SK-N-SH treated with all-trans-retinoic acid at 6 μM for 48 hours (cell line): ENCODE measurements at regions not wholly inside any gene's neighbourhood (a gene's known extent, or its start where the extent isn't known, plus 50 kb on each side); places are given as distances from the start of the nearest gene placed in this dataset.

Experiments
- ATAC-seq: fragments of 200-7000 bp; cut with Tn5 transposase; 3 replicates; pipeline ENCODE4 v1.9.1; 2020; ENCODE audit warnings: mild to moderate bottlenecking, moderate library complexity
- ARNTL ChIP-seq: fragments of 450-650 bp; formaldehyde crosslinking; IDR thresholded peaks from 2 replicates; pipeline ENCODE4 v1.5.0; 2020; ENCODE audit warnings: low read depth, mild to moderate bottlenecking, moderate library complexity, borderline replicate concordance
- BACH2 ChIP-seq: fragments of 250-450 bp; sonication (Bioruptor Pico); IDR thresholded peaks from 2 replicates; pipeline ENCODE4 v1.9.0; 2021; ENCODE audit warnings: mild to moderate bottlenecking, borderline replicate concordance
- CSDC2 ChIP-seq: fragments of 250-450 bp; sonication (Bioruptor Pico); IDR thresholded peaks from 2 replicates; pipeline ENCODE4 v1.5.0; 2020; ENCODE audit warnings: mild to moderate bottlenecking, moderate library complexity
- ESRRG ChIP-seq: fragments of 250-450 bp; sonication (Bioruptor Pico); IDR thresholded peaks from 2 replicates; pipeline ENCODE4 v1.6.1; 2021; ENCODE audit warnings: mild to moderate bottlenecking
- GLIS3 ChIP-seq: fragments of 250-450 bp; sonication (Bioruptor Pico); IDR thresholded peaks from 2 replicates; pipeline ENCODE4 v1.5.0; 2020; ENCODE audit warnings: mild to moderate bottlenecking, moderate library complexity
- ISL1 ChIP-seq: fragments of 250-450 bp; sonication (Bioruptor Pico); IDR thresholded peaks from 2 replicates; pipeline ENCODE4 v2.1.2; 2022; ENCODE audit warnings: mild to moderate bottlenecking, moderate library complexity
- PPARA ChIP-seq: fragments of 250-450 bp; sonication (Bioruptor Pico); IDR thresholded peaks from 2 replicates; pipeline ENCODE4 v1.5.0; 2020; ENCODE audit warnings: mild to moderate bottlenecking, borderline replicate concordance
- RARB ChIP-seq: fragments of 250-450 bp; sonication (Bioruptor Pico); IDR thresholded peaks from 2 replicates; pipeline ENCODE4 v1.8.0; 2021; ENCODE audit warnings: mild to moderate bottlenecking, moderate library complexity
- SNAI2 ChIP-seq: fragments of 250-450 bp; sonication (Bioruptor Pico); IDR thresholded peaks from 2 replicates; pipeline ENCODE4 v1.5.0; 2020; ENCODE audit warnings: mild to moderate bottlenecking, moderate library complexity
- TCF4 ChIP-seq: fragments of 250-450 bp; sonication (Bioruptor Pico); IDR thresholded peaks from 2 replicates; pipeline ENCODE4 v1.8.0; 2021; ENCODE audit warnings: mild to moderate bottlenecking, moderate library complexity, borderline replicate concordance
- TOX ChIP-seq: fragments of 250-450 bp; sonication (Bioruptor Pico); IDR thresholded peaks from 2 replicates; pipeline ENCODE4 v1.8.0; 2021; ENCODE audit warnings: mild to moderate bottlenecking, moderate library complexity, borderline replicate concordance
- ZC3H10 ChIP-seq: fragments of 250-450 bp; sonication (Bioruptor Pico); IDR thresholded peaks from 2 replicates; pipeline ENCODE4 v1.5.1; 2021; ENCODE audit warnings: mild to moderate bottlenecking, moderate library complexity
- ZFP3 ChIP-seq: fragments of 250-450 bp; sonication (Bioruptor Pico); IDR thresholded peaks from 2 replicates; pipeline ENCODE4 v1.5.0; 2020; ENCODE audit warnings: mild to moderate bottlenecking, moderate library complexity
- ZFP30 ChIP-seq: fragments of 450-650 bp; formaldehyde crosslinking; IDR thresholded peaks from 2 replicates; pipeline ENCODE4 v1.5.0; 2022; ENCODE audit warnings: mild to moderate bottlenecking, moderate library complexity
- ZNF565 ChIP-seq: fragments of 450-650 bp; formaldehyde crosslinking; conservative IDR thresholded peaks from 2 replicates; pipeline ENCODE4 v1.5.0; 2020; ENCODE audit warnings: low read depth, mild to moderate bottlenecking, moderate library complexity
- ZNF70 ChIP-seq: fragments of 450-650 bp; formaldehyde crosslinking; IDR thresholded peaks from 2 replicates; pipeline ENCODE4 v1.5.0; 2020; ENCODE audit warnings: mild to moderate bottlenecking, moderate library complexity
- ZNF8 ChIP-seq: fragments of 450-650 bp; formaldehyde crosslinking; IDR thresholded peaks from 2 replicates; pipeline ENCODE4 v1.5.0; 2020; ENCODE audit warnings: mild to moderate bottlenecking, moderate library complexity
- TF ChIP-seq, protein P1 (sequence below): fragments of 250-450 bp; sonication (Bioruptor Pico); IDR thresholded peaks from 2 replicates; pipeline ENCODE4 v1.5.1; 2021; ENCODE audit warnings: mild to moderate bottlenecking, moderate library complexity
- TF ChIP-seq, protein P2 (sequence below): fragments of 250-450 bp; sonication (Bioruptor Pico); IDR thresholded peaks from 2 replicates; pipeline ENCODE4 v1.8.0; 2021; ENCODE audit warnings: low read depth, mild to moderate bottlenecking, moderate library complexity, borderline replicate concordance
- TF ChIP-seq, protein P3 (sequence below): fragments of 250-450 bp; sonication (Bioruptor Pico); IDR thresholded peaks from 2 replicates; pipeline ENCODE4 v1.8.0; 2020; ENCODE audit warnings: mild to moderate bottlenecking, moderate library complexity, borderline replicate concordance
- TF ChIP-seq, protein P4 (sequence below): fragments of 250-450 bp; sonication (Bioruptor Pico); IDR thresholded peaks from 2 replicates; pipeline ENCODE4 v1.5.0; 2020; ENCODE audit warnings: mild to moderate bottlenecking, moderate library complexity

DNA sequence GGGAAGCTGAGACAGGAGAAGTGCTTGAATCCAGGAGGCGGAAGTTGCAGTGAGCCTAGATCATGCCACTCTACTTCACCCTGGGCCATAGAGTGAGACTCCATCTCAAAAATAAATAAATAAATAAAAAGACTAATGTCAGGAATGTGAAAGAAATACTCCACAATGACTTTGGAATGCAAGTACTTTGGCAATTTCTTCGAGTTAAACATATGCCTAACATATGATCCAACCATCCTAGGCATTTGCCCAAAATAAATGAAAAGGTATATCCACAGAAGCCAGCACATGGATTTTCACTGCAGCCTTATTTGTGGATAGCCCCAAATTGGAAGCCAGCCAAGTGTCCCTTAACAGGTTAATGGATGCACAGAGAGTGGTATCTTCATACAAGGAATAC lies 357.9 kb upstream of the TMEM132C start:
- no peak for TF ChIP-seq TOX (CRISPR knock-in tag)
- TF ChIP-seq, protein P1, sequence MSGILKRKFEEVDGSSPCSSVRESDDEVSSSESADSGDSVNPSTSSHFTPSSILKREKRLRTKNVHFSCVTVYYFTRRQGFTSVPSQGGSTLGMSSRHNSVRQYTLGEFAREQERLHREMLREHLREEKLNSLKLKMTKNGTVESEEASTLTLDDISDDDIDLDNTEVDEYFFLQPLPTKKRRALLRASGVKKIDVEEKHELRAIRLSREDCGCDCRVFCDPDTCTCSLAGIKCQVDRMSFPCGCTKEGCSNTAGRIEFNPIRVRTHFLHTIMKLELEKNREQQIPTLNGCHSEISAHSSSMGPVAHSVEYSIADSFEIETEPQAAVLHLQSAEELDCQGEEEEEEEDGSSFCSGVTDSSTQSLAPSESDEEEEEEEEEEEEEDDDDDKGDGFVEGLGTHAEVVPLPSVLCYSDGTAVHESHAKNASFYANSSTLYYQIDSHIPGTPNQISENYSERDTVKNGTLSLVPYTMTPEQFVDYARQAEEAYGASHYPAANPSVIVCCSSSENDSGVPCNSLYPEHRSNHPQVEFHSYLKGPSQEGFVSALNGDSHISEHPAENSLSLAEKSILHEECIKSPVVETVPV (CRISPR knock-in tag): no peak
- no peak for TF ChIP-seq SNAI2
- TF ChIP-seq ZFP30 (CRISPR knock-in tag): no peak
- no peak for TF ChIP-seq RARB (CRISPR knock-in tag)
- ATAC-seq: no peak

DNA sequence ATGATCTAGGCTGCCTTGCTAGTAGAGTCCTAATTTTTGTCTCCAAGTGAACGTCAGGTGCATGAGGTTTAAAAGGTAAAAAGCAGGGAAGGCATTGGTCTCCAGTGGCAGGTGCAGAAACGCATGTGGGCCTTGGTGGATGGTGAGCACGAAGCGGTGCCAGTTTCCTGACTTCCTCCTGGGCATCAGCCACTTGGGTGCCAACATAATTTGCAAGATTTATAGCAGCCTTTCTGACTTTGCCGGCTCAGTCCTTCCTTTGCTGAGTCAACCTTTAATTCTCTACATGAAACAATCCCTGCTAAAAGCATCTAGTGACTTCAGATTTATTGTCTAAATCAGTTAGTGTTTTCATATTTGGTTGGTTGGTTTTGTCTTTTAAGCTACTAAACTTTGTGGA lies 355.7 kb upstream of the TMEM132C start:
- ATAC-seq: no peak
- no peak for TF ChIP-seq RARB (CRISPR knock-in tag)
- TF ChIP-seq ZNF565 (CRISPR knock-in tag): no peak

DNA sequence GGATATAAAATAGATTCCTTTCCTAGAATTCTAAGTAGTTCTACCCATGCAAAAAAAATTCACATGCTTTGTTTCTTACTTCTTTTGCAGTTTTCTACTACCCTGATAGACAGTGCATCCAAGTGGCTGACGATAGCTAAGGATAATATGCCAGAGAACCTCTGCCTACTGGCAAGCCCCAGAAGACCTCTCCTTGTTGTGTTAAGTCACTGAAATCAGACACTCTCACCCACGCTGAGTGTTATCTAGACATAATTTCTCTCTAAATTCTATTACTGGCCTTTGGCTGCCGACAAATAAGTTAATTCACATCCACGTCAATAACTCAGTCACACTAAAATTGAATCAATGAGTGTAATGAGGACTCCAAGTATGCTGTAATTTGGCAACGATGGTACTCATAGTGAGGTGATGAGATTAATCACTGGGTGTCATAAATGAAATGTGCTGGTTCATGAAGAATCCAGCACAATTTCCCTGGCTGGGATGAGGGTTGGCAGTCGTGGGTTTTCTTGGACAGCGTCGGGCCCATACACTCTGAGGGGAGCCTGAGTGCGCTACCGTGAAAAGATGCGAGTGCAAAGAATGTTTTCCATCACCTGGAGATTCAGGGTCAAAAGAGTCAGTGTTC lies 354.8 kb upstream of the TMEM132C start:
- no peak for TF ChIP-seq RARB (CRISPR knock-in tag)
- TF ChIP-seq GLIS3 (CRISPR knock-in tag): no peak
- TF ChIP-seq TOX (CRISPR knock-in tag): no peak
- TF ChIP-seq TCF4 (CRISPR knock-in tag): no peak
- TF ChIP-seq ZC3H10 (CRISPR knock-in tag): no peak
- TF ChIP-seq PPARA (CRISPR knock-in tag): no peak
- TF ChIP-seq CSDC2 (CRISPR knock-in tag): no peak
- TF ChIP-seq, all 23 proteins: peak for 0
- no peak for ATAC-seq

DNA sequence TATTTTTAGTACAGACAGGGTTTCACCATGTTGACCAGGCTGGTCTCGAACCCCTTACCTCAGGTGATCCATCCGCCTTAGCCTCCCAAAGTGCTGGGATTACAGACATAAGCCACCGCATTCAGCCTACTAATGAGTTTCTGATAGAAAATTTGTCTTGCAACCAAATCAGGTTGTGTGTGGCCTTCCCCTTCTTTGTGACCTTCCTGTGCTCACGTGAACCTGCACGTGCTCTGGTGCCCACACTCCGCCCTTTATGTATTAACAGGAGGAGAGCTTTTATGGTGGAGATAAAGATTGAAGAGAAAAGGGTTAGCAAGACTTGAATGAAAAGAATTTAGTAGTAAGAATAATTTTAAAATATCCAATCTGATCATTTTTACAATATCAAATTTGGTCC lies 343.5 kb upstream of the TMEM132C start:
- no peak for ATAC-seq
- TF ChIP-seq, protein P2, sequence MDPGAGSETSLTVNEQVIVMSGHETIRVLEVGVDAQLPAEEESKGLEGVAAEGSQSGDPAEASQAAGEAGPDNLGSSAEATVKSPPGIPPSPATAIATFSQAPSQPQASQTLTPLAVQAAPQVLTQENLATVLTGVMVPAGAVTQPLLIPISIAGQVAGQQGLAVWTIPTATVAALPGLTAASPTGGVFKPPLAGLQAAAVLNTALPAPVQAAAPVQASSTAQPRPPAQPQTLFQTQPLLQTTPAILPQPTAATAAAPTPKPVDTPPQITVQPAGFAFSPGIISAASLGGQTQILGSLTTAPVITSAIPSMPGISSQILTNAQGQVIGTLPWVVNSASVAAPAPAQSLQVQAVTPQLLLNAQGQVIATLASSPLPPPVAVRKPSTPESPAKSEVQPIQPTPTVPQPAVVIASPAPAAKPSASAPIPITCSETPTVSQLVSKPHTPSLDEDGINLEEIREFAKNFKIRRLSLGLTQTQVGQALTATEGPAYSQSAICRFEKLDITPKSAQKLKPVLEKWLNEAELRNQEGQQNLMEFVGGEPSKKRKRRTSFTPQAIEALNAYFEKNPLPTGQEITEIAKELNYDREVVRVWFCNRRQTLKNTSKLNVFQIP (CRISPR knock-in tag): no peak
- no peak for TF ChIP-seq ISL1 (CRISPR knock-in tag)
- no peak for TF ChIP-seq ARNTL (CRISPR knock-in tag)
- TF ChIP-seq, protein P3, sequence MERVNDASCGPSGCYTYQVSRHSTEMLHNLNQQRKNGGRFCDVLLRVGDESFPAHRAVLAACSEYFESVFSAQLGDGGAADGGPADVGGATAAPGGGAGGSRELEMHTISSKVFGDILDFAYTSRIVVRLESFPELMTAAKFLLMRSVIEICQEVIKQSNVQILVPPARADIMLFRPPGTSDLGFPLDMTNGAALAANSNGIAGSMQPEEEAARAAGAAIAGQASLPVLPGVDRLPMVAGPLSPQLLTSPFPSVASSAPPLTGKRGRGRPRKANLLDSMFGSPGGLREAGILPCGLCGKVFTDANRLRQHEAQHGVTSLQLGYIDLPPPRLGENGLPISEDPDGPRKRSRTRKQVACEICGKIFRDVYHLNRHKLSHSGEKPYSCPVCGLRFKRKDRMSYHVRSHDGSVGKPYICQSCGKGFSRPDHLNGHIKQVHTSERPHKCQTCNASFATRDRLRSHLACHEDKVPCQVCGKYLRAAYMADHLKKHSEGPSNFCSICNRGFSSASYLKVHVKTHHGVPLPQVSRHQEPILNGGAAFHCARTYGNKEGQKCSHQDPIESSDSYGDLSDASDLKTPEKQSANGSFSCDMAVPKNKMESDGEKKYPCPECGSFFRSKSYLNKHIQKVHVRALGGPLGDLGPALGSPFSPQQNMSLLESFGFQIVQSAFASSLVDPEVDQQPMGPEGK (CRISPR knock-in tag): no peak
- no peak for TF ChIP-seq BACH2 (CRISPR knock-in tag)
- no peak for TF ChIP-seq ZFP30 (CRISPR knock-in tag)
- no peak for TF ChIP-seq RARB (CRISPR knock-in tag)
- TF ChIP-seq, all 23 proteins: peak for 0

DNA sequence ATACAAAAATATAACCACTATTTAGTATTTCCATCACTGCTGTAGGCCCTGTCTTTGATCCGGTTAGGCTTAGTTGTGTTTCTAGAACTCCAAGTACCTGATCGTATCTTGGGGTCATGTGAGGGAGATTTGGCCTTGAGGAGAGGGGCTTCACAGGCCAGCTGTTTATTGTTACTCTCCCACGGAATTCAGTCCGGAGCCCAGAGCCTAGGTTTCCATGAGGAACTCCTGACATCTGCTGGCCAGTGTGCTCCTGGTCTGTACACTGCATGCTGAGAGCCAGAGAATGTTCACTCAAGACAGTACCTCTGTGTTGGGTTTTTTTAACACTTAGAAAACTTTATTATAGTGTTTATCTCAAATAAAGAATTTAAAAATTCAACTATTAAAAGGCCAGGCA lies 341.0 kb upstream of the TMEM132C start:
- ATAC-seq: no peak
- no peak for TF ChIP-seq SNAI2
- TF ChIP-seq ZFP30 (CRISPR knock-in tag): no peak
- TF ChIP-seq, protein P2 (CRISPR knock-in tag): no peak
- no peak for TF ChIP-seq ARNTL (CRISPR knock-in tag)
- TF ChIP-seq GLIS3 (CRISPR knock-in tag): no peak
- no peak for TF ChIP-seq RARB (CRISPR knock-in tag)
- TF ChIP-seq ZFP3 (CRISPR knock-in tag): no peak
- TF ChIP-seq PPARA (CRISPR knock-in tag): no peak
- TF ChIP-seq ZC3H10 (CRISPR knock-in tag): no peak
- no peak for TF ChIP-seq ESRRG (CRISPR knock-in tag)
- TF ChIP-seq, protein P4, sequence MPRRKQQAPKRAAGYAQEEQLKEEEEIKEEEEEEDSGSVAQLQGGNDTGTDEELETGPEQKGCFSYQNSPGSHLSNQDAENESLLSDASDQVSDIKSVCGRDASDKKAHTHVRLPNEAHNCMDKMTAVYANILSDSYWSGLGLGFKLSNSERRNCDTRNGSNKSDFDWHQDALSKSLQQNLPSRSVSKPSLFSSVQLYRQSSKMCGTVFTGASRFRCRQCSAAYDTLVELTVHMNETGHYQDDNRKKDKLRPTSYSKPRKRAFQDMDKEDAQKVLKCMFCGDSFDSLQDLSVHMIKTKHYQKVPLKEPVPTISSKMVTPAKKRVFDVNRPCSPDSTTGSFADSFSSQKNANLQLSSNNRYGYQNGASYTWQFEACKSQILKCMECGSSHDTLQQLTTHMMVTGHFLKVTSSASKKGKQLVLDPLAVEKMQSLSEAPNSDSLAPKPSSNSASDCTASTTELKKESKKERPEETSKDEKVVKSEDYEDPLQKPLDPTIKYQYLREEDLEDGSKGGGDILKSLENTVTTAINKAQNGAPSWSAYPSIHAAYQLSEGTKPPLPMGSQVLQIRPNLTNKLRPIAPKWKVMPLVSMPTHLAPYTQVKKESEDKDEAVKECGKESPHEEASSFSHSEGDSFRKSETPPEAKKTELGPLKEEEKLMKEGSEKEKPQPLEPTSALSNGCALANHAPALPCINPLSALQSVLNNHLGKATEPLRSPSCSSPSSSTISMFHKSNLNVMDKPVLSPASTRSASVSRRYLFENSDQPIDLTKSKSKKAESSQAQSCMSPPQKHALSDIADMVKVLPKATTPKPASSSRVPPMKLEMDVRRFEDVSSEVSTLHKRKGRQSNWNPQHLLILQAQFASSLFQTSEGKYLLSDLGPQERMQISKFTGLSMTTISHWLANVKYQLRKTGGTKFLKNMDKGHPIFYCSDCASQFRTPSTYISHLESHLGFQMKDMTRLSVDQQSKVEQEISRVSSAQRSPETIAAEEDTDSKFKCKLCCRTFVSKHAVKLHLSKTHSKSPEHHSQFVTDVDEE (CRISPR knock-in tag): no peak
- TF ChIP-seq ZNF8 (CRISPR knock-in tag): no peak
- TF ChIP-seq ZNF70 (CRISPR knock-in tag): no peak
- no peak for TF ChIP-seq ISL1 (CRISPR knock-in tag)
- no peak for TF ChIP-seq CSDC2 (CRISPR knock-in tag)
- no peak for TF ChIP-seq ZNF565 (CRISPR knock-in tag)
- TF ChIP-seq, protein P1 (CRISPR knock-in tag): no peak
- no peak for TF ChIP-seq BACH2 (CRISPR knock-in tag)
- no peak for TF ChIP-seq TCF4 (CRISPR knock-in tag)
- TF ChIP-seq, all 23 proteins: peak for 0
